Mammary epithelial cell (primary cell): ENCODE measurements at regions not wholly inside any gene's neighbourhood (a gene's known extent, or its start where the extent isn't known, plus 50 kb on each side); places are given as distances from the start of the nearest gene placed in this dataset.

Experiments
- CTCF ChIP-seq, 2 donors: IDR thresholded peaks in 1 of 2; conservative IDR thresholded peaks in 1 of 2; 2 replicates each; pipeline ENCODE4 v1.5.1; 2011 to 2012; ENCODE audit warnings: inconsistent platforms in 2 of 2, low read length in 2 of 2, mild to moderate bottlenecking in 2 of 2, control low read depth in 1 of 2, low read depth in 1 of 2; ENCODE audit not compliant: insufficient read depth in 1 of 2; ENCODE audit errors: extremely low read depth in 1 of 2
- EZH2 ChIP-seq: IDR thresholded peaks from 2 replicates; pipeline ENCODE4 v1.6.1; 2012; ENCODE audit warnings: low read length, inconsistent platforms, borderline replicate concordance

DNA sequence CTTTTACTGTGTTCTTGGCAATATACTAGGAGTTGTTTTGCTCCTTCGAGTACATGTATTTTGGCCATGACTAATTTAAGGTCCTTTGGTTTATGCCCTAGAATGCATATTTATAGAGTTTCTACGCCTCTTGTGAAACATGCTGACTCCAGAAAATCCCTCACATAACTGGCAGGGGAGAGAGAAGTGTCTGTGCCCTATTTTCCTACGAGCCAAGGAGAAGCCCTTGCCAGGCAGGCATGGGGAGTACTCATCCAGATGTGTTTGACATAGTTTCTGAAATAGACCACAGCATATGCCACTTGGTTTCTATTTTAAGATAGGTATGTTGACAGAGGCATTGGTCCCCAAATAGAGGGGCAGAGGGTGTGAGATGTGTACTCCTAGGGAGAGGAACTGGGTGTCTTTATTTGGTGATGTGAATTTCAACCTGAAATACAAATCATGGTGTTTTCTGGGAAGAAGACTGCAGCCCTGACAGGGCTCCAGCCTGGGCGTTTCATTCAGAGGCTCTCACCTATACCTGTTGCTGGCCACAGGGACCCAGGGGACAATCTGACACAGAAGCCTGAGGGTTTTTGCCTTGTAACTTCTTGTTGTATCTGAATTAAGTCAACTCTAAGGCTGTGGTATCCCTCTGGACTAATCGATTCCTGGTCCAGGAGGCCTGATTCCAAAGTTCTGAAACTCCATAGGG lies 267.8 kb upstream of the C2CD4B start:
- TF ChIP-seq CTCF (conservative IDR thresholded peaks at IDR 0.05 in 1 of 2, IDR thresholded peaks at IDR 0.05 in 1 of 2; ENCODE audit: extremely low read depth in 1 of 2, insufficient read depth in 1 of 2, low read depth in 1 of 2, low read length in 2 of 2) (no peak), EZH2 (no peak)
